ELF-1 (cell line): ENCODE measurements at regions not wholly inside any gene's neighbourhood (a gene's known extent, or its start where the extent isn't known, plus 50 kb on each side); places are given as distances from the start of the nearest gene placed in this dataset.

Source experiments
- DNase-seq: peaks from one replicate; pipeline ENCODE4 v3.0.0-alpha.2; 2016; ENCODE audit warnings: low read depth, low spot score

- no peak for DNase-seq
These were observed 90.0 kb downstream of the FGF18 start for GRCh38 chr5:171509467-171509866.

- DNase-seq, result no peak
These were observed 93.0 kb downstream of the FGF18 start for GRCh38 chr5:171512397-171512796.

- no peak for DNase-seq
These were observed 94.1 kb downstream of the FGF18 start for GRCh38 chr5:171513591-171513990.

- DNase-seq, result no peak
These were observed 99.5 kb downstream of the FGF18 start for GRCh38 chr5:171518916-171519315.

GRCh38 chr5:171520300-171521174 is 101.1 kb downstream of the FGF18 start:
- DNase-seq, result peak; percentile 88

- DNase-seq, result peak; percentile 56
These were observed 101.8 kb downstream of the FGF18 start for GRCh38 chr5:171521219-171521633.

GRCh38 chr5:171521679-171522078 is 102.2 kb downstream of the FGF18 start:
- peak; percentile 71 for DNase-seq

GRCh38 chr5:171523781-171524180 is 104.3 kb downstream of the FGF18 start:
- DNase-seq, result no peak

- no peak for DNase-seq
These were observed 105.0 kb downstream of the FGF18 start for GRCh38 chr5:171524466-171524865.

- DNase-seq, result no peak
These were observed 105.6 kb downstream of the FGF18 start for GRCh38 chr5:171525085-171525484.

GRCh38 chr5:171528036-171528435 is 108.6 kb downstream of the FGF18 start:
- no peak for DNase-seq

GRCh38 chr5:171528865-171529614 is 109.6 kb downstream of the FGF18 start:
- DNase-seq, result no peak

- DNase-seq, result no peak
These were observed 112.2 kb downstream of the FGF18 start for GRCh38 chr5:171531638-171532037.

GRCh38 chr5:171533153-171533552 is 113.7 kb downstream of the FGF18 start:
- DNase-seq, result no peak

- peak; percentile 47 for DNase-seq
These were observed 114.8 kb downstream of the FGF18 start for GRCh38 chr5:171534043-171534895.

GRCh38 chr5:171535162-171535561 is 115.7 kb downstream of the FGF18 start:
- no peak for DNase-seq

- DNase-seq, result no peak
These were observed 117.8 kb downstream of the FGF18 start for GRCh38 chr5:171537070-171537849.

GRCh38 chr5:171537923-171538537 is 118.6 kb downstream of the FGF18 start:
- DNase-seq, result no peak

- no peak for DNase-seq
These were observed 119.2 kb downstream of the FGF18 start for GRCh38 chr5:171538681-171539080.

- no peak for DNase-seq
These were observed 121.4 kb downstream of the FGF18 start for GRCh38 chr5:171540865-171541264.

GRCh38 chr5:171541341-171541776 is 121.9 kb downstream of the FGF18 start:
- no peak for DNase-seq
